Stomach (tissue), 4 donors: ENCODE measurements at regions not wholly inside any gene's neighbourhood (a gene's known extent, or its start where the extent isn't known, plus 50 kb on each side); places are given as distances from the start of the nearest gene placed in this dataset.

Source experiments
- CTCF ChIP-seq, 7 experiments: fragments of 450-650 bp in 4 of 7; fragments of 200-600 bp in 3 of 7; sonication (generic) in 3 of 7; IDR thresholded peaks; one replicate each; pipeline ENCODE4 v1.5.1; 2016 to 2019; ENCODE audit warnings: antibody characterized with exemption in 7 of 7, control low read depth in 2 of 7, mild to moderate bottlenecking in 1 of 7
- POLR2A ChIP-seq, 4 donors: fragments of 450-650 bp; IDR thresholded peaks; one replicate each; pipeline ENCODE4 v1.6.1; 2016; ENCODE audit warnings: antibody characterized with exemption in 4 of 4, control low read depth in 2 of 4, mild to moderate bottlenecking in 1 of 4, moderate library complexity in 1 of 4
- POLR2AphosphoS5 ChIP-seq, 3 donors: sonication (generic); formaldehyde crosslinking; IDR thresholded peaks; one replicate each; pipeline ENCODE4 v1.6.1; 2016; ENCODE audit warnings: antibody characterized with exemption in 3 of 3

DNA sequence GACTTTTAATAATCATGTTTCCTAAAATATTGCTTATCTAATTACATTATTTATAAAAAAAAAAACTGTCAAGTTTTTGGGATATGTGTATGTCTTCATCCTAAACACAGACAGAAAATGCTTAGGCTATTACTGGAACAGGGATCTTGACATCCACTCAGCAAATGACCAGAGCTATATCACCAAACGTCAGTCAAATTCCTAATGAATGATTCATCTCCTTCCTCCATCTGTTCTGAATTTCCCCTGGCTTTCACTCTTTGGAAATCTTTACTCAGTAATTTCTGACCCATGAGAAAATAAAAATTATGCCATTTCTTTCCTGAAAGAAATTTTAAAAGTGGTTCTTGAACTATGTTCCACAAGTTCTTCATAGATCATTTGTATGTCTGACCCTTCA, 552.4 kb upstream of the KCND2 start:
- no peak for TF ChIP-seq POLR2A (IDR thresholded peaks at IDR 0.05)
- TF ChIP-seq CTCF (IDR thresholded peaks at IDR 0.05), result no peak
- TF ChIP-seq POLR2AphosphoS5 (IDR thresholded peaks at IDR 0.05), result no peak
